ENCODE measurements at regions not wholly inside any gene's neighbourhood (a gene's known extent, or its start where the extent isn't known, plus 50 kb on each side); places are given as distances from the start of the nearest gene placed in this dataset.

DNA sequence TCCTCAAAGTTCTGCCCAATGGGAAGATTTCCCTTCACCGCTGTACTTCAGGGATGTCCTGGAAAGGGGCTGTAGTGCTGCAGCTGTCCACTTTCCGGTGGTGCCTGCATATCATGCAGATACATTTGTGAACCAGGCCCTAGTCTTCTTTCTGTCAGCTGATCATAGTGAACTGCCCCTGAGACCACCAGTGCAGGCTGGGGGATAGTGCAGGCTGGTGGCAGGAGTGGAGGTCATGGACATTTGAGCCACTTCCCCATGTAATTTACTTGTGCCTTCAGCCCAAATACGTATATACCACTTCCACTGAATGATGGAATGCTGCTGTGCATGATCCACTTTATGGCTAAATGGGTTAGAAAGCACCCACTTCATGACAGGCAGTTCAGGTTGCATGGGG lies 120.0 kb downstream of the ZNF280B start:
- DNase-seq (ENCODE audit: low spot score) = no peak
- intact Hi-C loops (cut with DNase I) = no loop called here

DNA sequence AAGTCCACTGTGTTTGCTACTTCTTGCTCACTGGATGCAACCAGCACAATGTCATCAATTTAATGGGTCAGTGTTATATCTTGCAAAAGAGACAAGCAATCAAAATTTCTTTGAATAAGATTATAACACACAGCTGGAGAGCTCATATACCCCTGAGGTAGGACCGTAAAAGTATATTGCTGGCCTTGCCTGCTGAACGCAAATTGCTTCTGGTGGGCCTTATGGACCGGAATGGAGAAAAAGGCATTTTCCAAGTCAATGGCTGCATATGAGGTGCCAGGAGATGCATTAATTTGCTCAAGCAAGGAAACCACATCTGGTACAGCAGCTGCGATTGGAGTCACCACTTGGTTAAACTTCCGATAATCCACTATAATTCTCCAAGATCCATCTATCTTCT lies 119.1 kb downstream of the ZNF280B start:
- DNase-seq (ENCODE audit: low spot score) = no peak
- intact Hi-C loops (cut with DNase I) = no loop called here

DNA sequence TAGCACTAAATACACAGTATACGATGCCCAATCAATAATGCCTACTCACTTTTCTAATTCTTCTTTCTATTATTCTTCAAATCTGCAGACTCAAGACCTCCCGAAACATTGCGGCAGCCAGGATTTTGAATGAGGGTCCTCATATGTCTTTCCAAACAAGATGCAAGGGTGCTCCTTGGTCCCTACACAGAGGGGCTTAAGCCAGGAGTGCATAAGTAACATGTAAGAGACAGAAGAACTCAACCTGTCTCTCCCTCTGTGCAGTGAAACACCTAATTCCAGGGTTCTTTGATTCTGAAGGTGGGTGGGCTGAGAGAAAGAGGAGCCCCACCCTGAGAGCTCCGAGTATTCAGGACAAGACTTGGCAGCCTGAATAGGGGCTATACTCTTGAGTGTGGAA lies 117.6 kb downstream of the ZNF280B start:
- intact Hi-C loops (cut with DNase I) = no loop called here
- no peak for DNase-seq (ENCODE audit: low spot score)

GRCh38 chr22:22391543-22391942 lies 117.0 kb downstream of the ZNF280B start:
- no peak for DNase-seq (ENCODE audit: low spot score)
- intact Hi-C loops (cut with DNase I) = no loop called here

- DNase-seq (ENCODE audit: low spot score) = no peak
- intact Hi-C loops (cut with DNase I) = no loop called here
Measured at GRCh38 chr22:22392131-22392530, 116.4 kb downstream of the ZNF280B start.

DNA sequence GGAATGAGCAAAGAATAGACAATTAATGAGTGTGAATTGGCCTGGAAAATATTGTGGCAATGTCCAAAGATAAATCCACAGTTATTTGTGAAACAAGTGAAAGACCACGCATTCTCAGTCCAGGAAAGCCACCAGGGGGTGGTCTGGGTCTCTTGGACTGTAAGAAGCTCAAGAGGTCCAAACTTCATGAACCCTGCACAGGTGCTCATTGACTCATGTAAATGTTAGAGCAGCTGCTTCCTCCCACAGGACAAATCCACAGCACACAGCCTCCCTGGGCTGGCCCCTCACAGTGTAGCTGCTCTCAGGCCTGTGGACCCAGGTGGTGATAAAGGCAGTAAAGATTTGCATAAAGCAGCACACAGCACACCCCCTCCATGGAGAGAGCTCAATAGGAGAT lies 114.0 kb downstream of the ZNF280B start:
- DNase-seq (ENCODE audit: low spot score) = no peak
- intact Hi-C loops (cut with DNase I) = no loop called here

- no peak for DNase-seq (ENCODE audit: low spot score)
- intact Hi-C loops (cut with DNase I) = no loop called here
Measured at GRCh38 chr22:22395245-22395644, 113.3 kb downstream of the ZNF280B start.

GRCh38 chr22:22396741-22397291 lies 111.7 kb downstream of the ZNF280B start:
- intact Hi-C loops (cut with DNase I) = loop anchor here (1.0 kb wide), 1 partner anchor 48 kb away; no protein-coding TSS in a partner anchor
- DNase-seq (ENCODE audit: low spot score) = no peak

DNA sequence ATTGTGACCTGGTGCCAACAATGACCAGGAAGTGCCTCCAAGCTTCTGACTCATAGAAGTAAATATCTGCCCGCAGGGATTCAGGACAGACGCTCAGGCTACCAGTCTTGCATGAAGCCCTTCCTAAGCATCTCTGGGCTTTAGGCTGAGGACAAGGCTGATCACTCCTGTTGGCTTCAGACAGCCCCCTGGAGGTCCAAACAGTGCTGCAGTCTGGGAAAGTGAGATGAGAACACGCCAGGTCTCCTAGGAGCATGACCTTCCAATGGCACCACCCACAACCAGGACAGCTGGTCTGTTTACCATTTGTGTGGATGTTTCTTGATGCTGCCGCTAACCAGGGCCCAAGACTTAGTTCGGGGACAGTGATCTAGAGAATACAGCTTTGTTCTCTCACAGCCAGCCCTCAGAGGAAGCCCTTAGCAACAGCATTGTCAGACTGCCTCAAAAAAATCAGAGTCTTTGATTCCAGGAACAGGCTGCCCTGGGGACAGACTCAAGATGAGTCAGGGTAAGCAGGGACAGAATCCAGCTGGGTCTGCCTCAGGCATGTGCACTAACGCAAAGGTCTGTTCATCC lies 111.2 kb downstream of the ZNF280B start:
- DNase-seq (ENCODE audit: low spot score) = no peak
- intact Hi-C loops (cut with DNase I) = loop anchor here (1.0 kb wide), 1 partner anchor 48 kb away; no protein-coding TSS in a partner anchor

- intact Hi-C loops (cut with DNase I) = loop anchor here (1.0 kb wide), 1 partner anchor 49 kb away; no protein-coding TSS in a partner anchor
- DNase-seq (ENCODE audit: low spot score) = no peak
Measured at GRCh38 chr22:22397875-22398524, 110.5 kb downstream of the ZNF280B start.

GRCh38 chr22:22398530-22399327 lies 109.8 kb downstream of the ZNF280B start:
- intact Hi-C loops (cut with DNase I) = no loop called here
- no peak for DNase-seq (ENCODE audit: low spot score)

DNA sequence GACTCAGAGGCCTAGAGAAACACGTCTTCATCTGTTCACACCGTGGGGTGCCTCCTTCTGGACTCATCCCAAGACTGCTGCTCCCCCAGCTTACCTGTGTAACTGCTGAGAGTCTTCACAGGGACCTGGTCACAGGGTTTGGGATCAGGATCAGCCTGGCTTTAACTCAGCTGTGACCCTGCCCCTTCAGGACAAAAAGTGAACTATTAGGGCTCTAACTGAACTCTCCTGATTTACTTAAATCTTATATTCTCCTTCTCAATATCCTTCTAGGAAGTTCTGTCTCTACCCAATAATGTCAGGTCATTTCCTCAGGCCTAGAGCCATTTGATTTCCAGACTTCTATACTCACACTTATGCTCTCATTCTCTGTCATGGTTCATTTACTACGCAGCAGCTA lies 108.4 kb downstream of the ZNF280B start:
- no peak for DNase-seq (ENCODE audit: low spot score)
- intact Hi-C loops (cut with DNase I) = no loop called here

GRCh38 chr22:22400964-22401363 lies 107.6 kb downstream of the ZNF280B start:
- DNase-seq (ENCODE audit: low spot score) = no peak
- intact Hi-C loops (cut with DNase I) = no loop called here

DNA sequence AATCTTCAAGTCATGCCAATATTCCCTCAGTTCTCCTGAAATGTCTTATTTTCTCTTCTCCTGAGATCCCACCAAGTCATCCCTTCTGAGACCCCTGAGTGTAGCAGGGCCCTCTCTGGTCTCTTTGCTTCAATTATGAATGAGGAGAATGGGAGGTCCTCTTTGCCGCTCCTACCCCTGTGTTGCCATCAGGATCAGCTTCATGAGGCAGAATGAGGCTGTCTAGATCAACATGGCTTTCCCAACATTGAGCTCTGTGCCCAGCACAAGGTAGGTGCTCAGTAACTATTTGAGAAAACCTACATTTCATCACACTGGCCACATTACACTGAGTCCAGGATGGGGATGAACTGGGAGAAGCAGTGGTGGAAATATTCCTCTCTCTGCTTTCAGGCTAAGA lies 107.2 kb downstream of the ZNF280B start:
- no peak for DNase-seq (ENCODE audit: low spot score)
- intact Hi-C loops (cut with DNase I) = no loop called here

- DNase-seq (ENCODE audit: low spot score) = no peak
- intact Hi-C loops (cut with DNase I) = no loop called here
Measured at GRCh38 chr22:22403306-22403705, 105.2 kb downstream of the ZNF280B start.

DNA sequence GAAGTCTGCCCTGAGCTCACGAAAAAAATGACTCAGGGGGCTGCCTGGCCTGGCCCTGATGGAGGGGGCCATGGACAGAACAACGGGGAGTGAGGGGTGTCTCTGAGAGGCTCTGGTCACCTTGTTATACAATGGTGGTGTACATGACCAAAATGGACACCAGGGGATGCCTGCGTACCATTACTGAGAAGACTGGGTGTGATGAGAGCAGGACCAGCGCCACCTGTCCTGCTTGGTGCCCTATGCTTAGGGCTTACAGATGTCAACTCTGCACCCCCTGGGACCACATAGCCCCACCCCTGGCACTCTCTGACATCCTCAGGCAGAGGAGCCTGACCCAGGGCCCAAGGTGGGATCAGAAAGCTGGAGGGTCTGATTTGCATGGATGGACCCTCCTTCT lies 104.8 kb downstream of the ZNF280B start:
- no peak for DNase-seq (ENCODE audit: low spot score)
- intact Hi-C loops (cut with DNase I) = no loop called here

GRCh38 chr22:22404598-22405284 lies 103.8 kb downstream of the ZNF280B start:
- intact Hi-C loops (cut with DNase I) = no loop called here

DNA sequence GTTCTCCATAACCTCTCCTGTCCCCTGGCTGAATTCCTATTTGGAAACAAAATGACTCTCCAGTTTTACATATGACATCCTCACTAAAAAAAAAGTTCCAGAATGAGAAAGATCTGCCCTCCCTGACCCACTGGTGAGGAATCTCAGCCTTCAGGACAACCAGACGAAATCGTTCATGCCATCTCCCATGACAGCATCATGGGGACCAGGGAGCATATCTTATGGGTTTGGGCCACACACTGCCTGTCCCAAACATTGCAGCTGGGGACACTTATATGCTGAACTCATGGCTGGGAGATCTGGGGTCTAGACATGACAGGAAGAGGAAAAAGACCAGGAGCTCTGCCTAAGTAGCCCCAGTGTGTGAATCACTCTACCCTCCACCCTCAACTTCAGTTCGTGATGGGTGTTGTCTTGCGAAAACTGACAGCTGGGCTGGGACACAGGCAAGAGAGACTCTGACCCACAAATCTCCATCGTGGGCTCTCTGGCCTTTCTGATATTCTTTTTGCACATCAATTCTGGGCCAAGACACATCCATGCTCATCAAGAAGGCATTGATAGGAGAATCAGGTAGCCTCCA lies 102.0 kb downstream of the ZNF280B start:
- intact Hi-C loops (cut with DNase I) = no loop called here
- no peak for DNase-seq (ENCODE audit: low spot score)

More at GRCh38 chr22:22404598-22405284, 103.8 kb downstream of the ZNF280B start:
- no peak for DNase-seq (ENCODE audit: low spot score)

- intact Hi-C loops (cut with DNase I) = no loop called here
Measured at GRCh38 chr22:22407061-22407460, 101.5 kb downstream of the ZNF280B start.

DNA sequence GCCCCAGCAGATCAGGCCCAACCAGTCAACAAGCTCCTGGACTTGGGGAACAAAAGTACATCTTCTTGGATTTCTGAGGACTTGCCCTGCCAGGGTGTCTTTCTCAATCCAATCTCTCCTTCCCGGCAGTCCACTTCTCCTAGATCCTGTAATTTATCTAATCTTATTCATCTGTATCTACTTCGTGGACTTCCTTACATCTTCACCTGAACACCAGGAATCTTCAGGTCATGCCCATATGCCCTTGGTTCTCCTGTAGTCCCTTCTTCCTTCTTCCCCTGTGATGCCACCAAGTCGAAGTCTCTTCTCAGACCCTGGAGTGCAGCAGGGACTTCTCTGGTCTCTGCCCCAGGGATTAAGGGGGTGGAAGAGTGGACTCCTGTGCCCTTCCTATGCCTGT lies 100.3 kb downstream of the ZNF280B start:
- DNase-seq (ENCODE audit: low spot score) = no peak
- intact Hi-C loops (cut with DNase I) = no loop called here

More at GRCh38 chr22:22407061-22407460, 101.5 kb downstream of the ZNF280B start:
- DNase-seq (ENCODE audit: low spot score) = no peak
